Stimulated activated CD8-positive, alpha-beta memory T cell treated with anti-CD3 and anti-CD28 coated beads, Interleukin-4, amount 100 ng/mL, for 4 hours (primary cell): ENCODE measurements at regions not wholly inside any gene's neighbourhood (a gene's known extent, or its start where the extent isn't known, plus 50 kb on each side); places are given as distances from the start of the nearest gene placed in this dataset.

Experiments used
- DNase-seq, 2 donors: peaks; one replicate each; pipeline ENCODE4 v3.0.0-alpha.2; 2020; ENCODE audit warnings: low read depth in 2 of 2, low spot score in 1 of 2

GRCh38 chr18:22112215-22112614 is 57.2 kb upstream of the GATA6 start:
- no peak for DNase-seq

GRCh38 chr18:22113144-22113844 is 56.1 kb upstream of the GATA6 start:
- no peak for DNase-seq

GRCh38 chr18:22114526-22115321 is 54.7 kb upstream of the GATA6 start:
- no peak for DNase-seq

- DNase-seq: no peak
These were observed 53.8 kb upstream of the GATA6 start for GRCh38 chr18:22115573-22115972.
